ENCODE measurements at regions not wholly inside any gene's neighbourhood (a gene's known extent, or its start where the extent isn't known, plus 50 kb on each side); places are given as distances from the start of the nearest gene placed in this dataset.

- TF ChIP-seq ATF7 (IDR thresholded peaks at IDR 0.05) (no peak), ATF7 (CRISPR knock-in tag; IDR thresholded peaks at IDR 0.05) (no peak), CHD2 (IDR thresholded peaks at IDR 0.05; ENCODE audit: low read depth, low read length) (no peak), ZNF513 (CRISPR knock-in tag; conservative IDR thresholded peaks at IDR 0.05) (no peak), YEATS4 (CRISPR knock-in tag; IDR thresholded peaks at IDR 0.05; ENCODE audit: borderline replicate concordance) (no peak), MAF1 (CRISPR knock-in tag; IDR thresholded peaks at IDR 0.05; ENCODE audit: borderline replicate concordance) (no peak), NCOA5 (CRISPR knock-in tag; IDR thresholded peaks at IDR 0.05) (no peak), ZC3H13 (CRISPR knock-in tag; IDR thresholded peaks at IDR 0.05) (no peak), PREB (CRISPR knock-in tag; IDR thresholded peaks at IDR 0.05) (no peak)
Measured at GRCh38 chr3:10757021-10757820, 58.8 kb upstream of the SLC6A11 start (continued).

- POLR2A ChIA-PET = no interaction called here
- Histone ChIP-seq H3K27ac (ENCODE audit: extremely low read length, insufficient read depth, low read length) (no peak overlapping the region), H3K9me3 (ENCODE audit: low read length) (no peaks in the 10 kb centered on the region)
Measured at GRCh38 chr3:10757821-10758130, 58.3 kb upstream of the SLC6A11 start.

More at GRCh38 chr3:10757821-10758130, 58.3 kb upstream of the SLC6A11 start:
- Histone ChIP-seq H3K9ac (ENCODE audit: insufficient read depth, low read depth, low read length) (no peak overlapping the region), H3K4me3 (replicated peaks in 1 of 3; ENCODE audit: insufficient read depth in 1 of 3, low read depth in 2 of 3, low read length in 3 of 3) (no peak overlapping the region), H3K4me2 (ENCODE audit: low read depth, low read length) (no peak overlapping the region), H2AFZ (ENCODE audit: low read length) (no peak overlapping the region), H3K4me1 (ENCODE audit: insufficient read depth, low read length) (peaks cover 3% of the 10 kb centered on the region; the same call in 1 of the 2 replicates), H3K36me3 (replicated peaks in 1 of 2; ENCODE audit: control insufficient read depth in 1 of 2, insufficient read depth in 2 of 2, low read length in 2 of 2) (no peaks in the 10 kb centered on the region), H3K27me3 (ENCODE audit: control insufficient read depth in 1 of 2, insufficient read depth in 2 of 2, low read length in 2 of 2) (peaks cover 0 to 10% of the 10 kb centered on the region in 2 experiments; a peak in 1 of 5 replicates), H4K20me1 (ENCODE audit: insufficient read depth, low read length) (0 out of 2 replicates have a peak, but pooled peaks cover 3% of the 10 kb centered on the region), H3K79me2 (ENCODE audit: insufficient read depth, low read length) (no peaks in the 10 kb centered on the region)
- FAIRE-seq (no peak), ATAC-seq (no peak), DNase-seq (ENCODE audit: low spot score) (no peak)
- BruUV-seq (replicated peaks) = no TSS peak
- intact Hi-C loops (cut with micrococcal nuclease; ENCODE audit: unreplicated experiment) = loop anchor here (1.0 to 10.0 kb wide), 4 partner anchors 126 to 301 kb away; no protein-coding TSS in a partner anchor
- CTCF ChIA-PET (ENCODE audit: low intra/inter-chr PET ratio, low total read pairs) = interaction anchor here (1.0 to 5.3 kb wide), 5 partner anchors 26 to 302 kb away, joined by 3 to 45 read pairs (median 9); no protein-coding TSS in a partner anchor
- WGBS (ENCODE audit: low lambda C conversion rate) = 40% methylated on average over 1 of the region's 1 CpG
- in situ Hi-C loops (cut with HindIII; ENCODE audit: extremely low pct_ligation_motif_present, low pct_unique_long_range_greater_than_20kb) = loop anchor here (5.0 kb wide), 2 partner anchors 125 to 305 kb away; no protein-coding TSS in a partner anchor
- TF ChIP-seq ZNF768 (CRISPR knock-in tag; IDR thresholded peaks at IDR 0.05) (peak; percentile 46), SRSF4 (IDR thresholded peaks at IDR 0.05; ENCODE audit: low read depth, low read length, poor library complexity, severe bottlenecking) (no peak)

Data from HepG2 (cell line).